HCT116 (cell line): ENCODE measurements at regions not wholly inside any gene's neighbourhood (a gene's known extent, or its start where the extent isn't known, plus 50 kb on each side); places are given as distances from the start of the nearest gene placed in this dataset.

ENCODE experiments used
- EZH2phosphoT487 ChIP-seq: fragments of 200-600 bp; IDR thresholded peaks from 2 replicates; pipeline ENCODE4 v1.6.1; 2018; ENCODE audit warnings: antibody characterized with exemption, borderline replicate concordance
- RAD21 ChIP-seq: IDR thresholded peaks from 2 replicates; pipeline ENCODE4 v1.6.1; 2012; ENCODE audit warnings: low read depth, mild to moderate bottlenecking

DNA sequence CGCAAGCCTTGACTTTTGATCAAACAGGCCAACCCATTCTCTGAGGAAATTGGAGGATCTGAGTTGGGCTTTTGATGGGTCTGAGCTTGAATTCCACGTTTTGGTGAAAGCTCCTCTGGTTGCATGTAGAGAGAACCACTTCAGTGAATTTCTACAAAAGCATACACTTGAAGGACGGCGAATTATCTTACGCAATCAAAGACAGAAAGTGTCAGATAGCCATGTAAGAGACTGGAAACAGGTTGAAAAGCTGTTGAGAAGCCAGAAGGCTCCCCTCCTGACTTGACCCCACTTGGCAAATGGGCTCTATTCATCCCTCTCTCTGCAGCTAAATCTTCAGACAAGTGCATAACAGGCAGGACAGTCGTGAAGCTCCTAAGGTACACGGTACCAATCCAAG, 809.1 kb downstream of the BCL11B start:
- no peak for TF ChIP-seq RAD21
- no peak for TF ChIP-seq EZH2phosphoT487
